ENCODE measurements at regions not wholly inside any gene's neighbourhood (a gene's known extent, or its start where the extent isn't known, plus 50 kb on each side); places are given as distances from the start of the nearest gene placed in this dataset.
A peak's percentile ranks its signal among the peaks of the same experiment; 100 is the strongest.

GRCh38 chr5:173689171-173689736, 72.8 kb upstream of the BOD1 start:
- Histone ChIP-seq H4K20me1 (ENCODE audit: control insufficient read depth, insufficient read depth, low read depth, low read length) (no peaks in the 10 kb centered on the region), H3F3A (ENCODE audit: control insufficient read depth, insufficient read depth) (no peaks in the 10 kb centered on the region), H3K36me3 (ENCODE audit: control insufficient read depth, low read length) (no peaks in the 10 kb centered on the region), H3K4me1 (ENCODE audit: control insufficient read depth, low read length) (peaks cover 44% of the 10 kb centered on the region), H3K4me2 (ENCODE audit: low read length) (peak overlapping the region; percentile 58), H3K27ac (ENCODE audit: low read depth, low read length) (0 out of 2 replicates have a peak overlapping the region, but pooled peaks have one; percentile 11), H3K4me3 (ENCODE audit: low read length) (peak overlapping the region; percentile 48), H3K9me3 (ENCODE audit: control insufficient read depth, insufficient read depth, low read length) (peaks cover 4% of the 10 kb centered on the region; the same call in 1 of the 2 replicates), H3K27me3 (ENCODE audit: control insufficient read depth, low read length) (no peaks in the 10 kb centered on the region), H3K79me2 (ENCODE audit: control insufficient read depth, low read length) (no peaks in the 10 kb centered on the region), H3K9me2 (replicated peaks; ENCODE audit: control insufficient read depth, low read length) (no peaks in the 10 kb centered on the region)
- no peak for TF ChIP-seq EZH2phosphoT487 (IDR thresholded peaks at IDR 0.05; ENCODE audit: borderline replicate concordance, low read length)
- TF ChIP-seq CTCF (IDR thresholded peaks at IDR 0.05; ENCODE audit: low read depth, low read length, poor library complexity, severe bottlenecking) = no peak

- Histone ChIP-seq H3K9me2 (replicated peaks; ENCODE audit: control insufficient read depth, low read length) (no peaks in the 10 kb centered on the region), H3K27ac (ENCODE audit: low read depth, low read length) (0 out of 2 replicates have a peak overlapping the region, but pooled peaks have one; percentile 11), H3K36me3 (ENCODE audit: control insufficient read depth, low read length) (no peaks in the 10 kb centered on the region), H3K4me3 (ENCODE audit: low read length) (peak overlapping the region; percentile 48), H3K4me1 (ENCODE audit: control insufficient read depth, low read length) (peaks cover 44% of the 10 kb centered on the region), H3K79me2 (ENCODE audit: control insufficient read depth, low read length) (no peaks in the 10 kb centered on the region), H3K27me3 (ENCODE audit: control insufficient read depth, low read length) (no peaks in the 10 kb centered on the region), H3F3A (ENCODE audit: control insufficient read depth, insufficient read depth) (no peaks in the 10 kb centered on the region), H3K4me2 (ENCODE audit: low read length) (peak overlapping the region; percentile 58), H4K20me1 (ENCODE audit: control insufficient read depth, insufficient read depth, low read depth, low read length) (no peaks in the 10 kb centered on the region), H3K9me3 (ENCODE audit: control insufficient read depth, insufficient read depth, low read length) (no peaks in the 10 kb centered on the region; the same call in 1 of the 2 replicates)
- TF ChIP-seq EZH2phosphoT487 (IDR thresholded peaks at IDR 0.05; ENCODE audit: borderline replicate concordance, low read length) = no peak
- TF ChIP-seq CTCF (IDR thresholded peaks at IDR 0.05; ENCODE audit: low read depth, low read length, poor library complexity, severe bottlenecking) = no peak
Observed at GRCh38 chr5:173689737-173690360, 73.4 kb upstream of the BOD1 start.

- Histone ChIP-seq H3K4me1 (ENCODE audit: control insufficient read depth, low read length) (peaks cover 36% of the 10 kb centered on the region), H3F3A (ENCODE audit: control insufficient read depth, insufficient read depth) (no peaks in the 10 kb centered on the region), H3K9me3 (ENCODE audit: control insufficient read depth, insufficient read depth, low read length) (no peaks in the 10 kb centered on the region), H3K27ac (ENCODE audit: low read depth, low read length) (no peak overlapping the region), H3K4me3 (ENCODE audit: low read length) (no peak overlapping the region), H3K36me3 (ENCODE audit: control insufficient read depth, low read length) (no peaks in the 10 kb centered on the region), H3K4me2 (ENCODE audit: low read length) (no peak overlapping the region), H4K20me1 (ENCODE audit: control insufficient read depth, insufficient read depth, low read depth, low read length) (no peaks in the 10 kb centered on the region), H3K27me3 (ENCODE audit: control insufficient read depth, low read length) (no peaks in the 10 kb centered on the region), H3K9me2 (replicated peaks; ENCODE audit: control insufficient read depth, low read length) (no peaks in the 10 kb centered on the region), H3K79me2 (ENCODE audit: control insufficient read depth, low read length) (no peaks in the 10 kb centered on the region)
- TF ChIP-seq CTCF (IDR thresholded peaks at IDR 0.05; ENCODE audit: low read depth, low read length, poor library complexity, severe bottlenecking) (no peak), EZH2phosphoT487 (IDR thresholded peaks at IDR 0.05; ENCODE audit: borderline replicate concordance, low read length) (no peak)
Observed at GRCh38 chr5:173691931-173692330, 75.5 kb upstream of the BOD1 start.
